H1 (cell line): ENCODE measurements at regions not wholly inside any gene's neighbourhood (a gene's known extent, or its start where the extent isn't known, plus 50 kb on each side); places are given as distances from the start of the nearest gene placed in this dataset.

ENCODE experiments used
- CEBPB ChIP-seq: IDR thresholded peaks from 2 replicates; pipeline ENCODE4 v1.6.1; 2012; ENCODE audit warnings: low read depth, low read length
- CHD1 ChIP-seq: IDR thresholded peaks from 2 replicates; pipeline ENCODE4 v1.6.1; 2012; ENCODE audit warnings: low read depth, low read length, improper control_type of control experiment
- TBP ChIP-seq: IDR thresholded peaks from 2 replicates; pipeline ENCODE4 v1.6.1; 2011; ENCODE audit warnings: low read depth, low read length, improper control_type of control experiment
- TF ChIP-seq, protein P1 (sequence below): IDR thresholded peaks from 2 replicates; pipeline ENCODE4 v1.6.1; 2011; ENCODE audit warnings: low read length, improper control_type of control experiment

DNA sequence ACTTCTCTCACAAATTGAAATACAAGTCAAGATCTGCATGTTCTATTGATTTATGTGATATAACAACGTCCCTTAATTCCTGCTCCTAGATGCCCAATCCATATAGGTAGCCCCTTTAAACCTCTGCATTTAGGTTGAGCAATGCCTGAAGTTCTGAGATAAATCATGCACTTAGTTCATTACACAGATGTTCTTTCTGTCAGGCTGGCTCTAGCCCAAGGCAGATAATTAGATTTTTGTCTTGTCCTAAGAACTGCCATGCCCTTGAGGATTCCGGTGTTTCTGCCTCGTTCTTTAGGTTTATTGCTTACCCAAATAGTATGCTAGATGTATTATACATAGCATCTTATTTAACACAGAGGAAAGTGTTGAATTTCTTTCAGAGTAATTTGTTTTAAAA, 143.1 kb downstream of the TRAM1L1 start (continued):
- TF ChIP-seq CHD1 (no peak), TBP (no peak), CEBPB (no peak)
- TF ChIP-seq, protein P1, sequence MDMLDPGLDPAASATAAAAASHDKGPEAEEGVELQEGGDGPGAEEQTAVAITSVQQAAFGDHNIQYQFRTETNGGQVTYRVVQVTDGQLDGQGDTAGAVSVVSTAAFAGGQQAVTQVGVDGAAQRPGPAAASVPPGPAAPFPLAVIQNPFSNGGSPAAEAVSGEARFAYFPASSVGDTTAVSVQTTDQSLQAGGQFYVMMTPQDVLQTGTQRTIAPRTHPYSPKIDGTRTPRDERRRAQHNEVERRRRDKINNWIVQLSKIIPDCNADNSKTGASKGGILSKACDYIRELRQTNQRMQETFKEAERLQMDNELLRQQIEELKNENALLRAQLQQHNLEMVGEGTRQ: no peak
